Gastroesophageal sphincter (tissue), 3 donors: ENCODE measurements at regions not wholly inside any gene's neighbourhood (a gene's known extent, or its start where the extent isn't known, plus 50 kb on each side); places are given as distances from the start of the nearest gene placed in this dataset.

ENCODE experiments used
- CTCF ChIP-seq, 4 experiments: fragments of 200-600 bp in 2 of 4; fragments of 450-650 bp in 2 of 4; sonication (generic) in 1 of 4; IDR thresholded peaks; one replicate each; pipeline ENCODE4 v1.5.1; 2017 to 2019; ENCODE audit warnings: antibody characterized with exemption in 4 of 4, mild to moderate bottlenecking in 2 of 4, moderate library complexity in 2 of 4
- POLR2AphosphoS5 ChIP-seq: sonication (generic); formaldehyde crosslinking; IDR thresholded peaks from one replicate; pipeline ENCODE4 v1.6.1; 2017; ENCODE audit warnings: antibody characterized with exemption

- TF ChIP-seq POLR2AphosphoS5, result no peak
- no peak for TF ChIP-seq CTCF (IDR thresholded peaks at IDR 0.05)
These were observed 137.0 kb upstream of the KCNJ15 start for GRCh38 chr21:38119793-38120192.
